ENCODE measurements at regions not wholly inside any gene's neighbourhood (a gene's known extent, or its start where the extent isn't known, plus 50 kb on each side); places are given as distances from the start of the nearest gene placed in this dataset.

- no peaks in the 10 kb centered on the region for H3K36me3 ChIP-seq
- intact Hi-C loops (cut with DNase I): no loop called here
- H3K27me3 ChIP-seq: no peaks in the 10 kb centered on the region
- H3K9me3 ChIP-seq: no peaks in the 10 kb centered on the region
- 84 to 98% (median 94%) methylated on average over 1 of the region's 1 CpG for WGBS, 3 donors
- no peak overlapping the region for H3K27ac ChIP-seq
- DNase-seq: no peak
- TF ChIP-seq CTCF (IDR thresholded peaks at IDR 0.05) (no peak), POLR2A (IDR thresholded peaks at IDR 0.05) (no peak), EP300 (IDR thresholded peaks at IDR 0.05) (no peak)
- no peaks in the 10 kb centered on the region for H3K4me1 ChIP-seq (ENCODE audit: insufficient read depth)
- no peak overlapping the region for H3K4me3 ChIP-seq
These were observed 1367.8 kb upstream of the IGFBP7 start for GRCh38 chr4:58477950-58478349.

- no peaks in the 10 kb centered on the region for H3K9me3 ChIP-seq
- H3K27me3 ChIP-seq: no peaks in the 10 kb centered on the region
- no peaks in the 10 kb centered on the region for H3K4me1 ChIP-seq (ENCODE audit: insufficient read depth)
- DNase-seq: no peak
- TF ChIP-seq EP300 (IDR thresholded peaks at IDR 0.05) (no peak), CTCF (IDR thresholded peaks at IDR 0.05) (no peak), POLR2A (IDR thresholded peaks at IDR 0.05) (no peak)
- intact Hi-C loops (cut with DNase I): no loop called here
- H3K4me3 ChIP-seq: no peak overlapping the region
- no peaks in the 10 kb centered on the region for H3K36me3 ChIP-seq
- 91 to 92% (median 91%) methylated on average over 3 of the region's 3 CpGs for WGBS, 3 donors
- H3K27ac ChIP-seq: no peak overlapping the region
These were observed 1367.3 kb upstream of the IGFBP7 start for GRCh38 chr4:58477513-58477912.

- intact Hi-C loops (cut with DNase I): no loop called here
- Histone ChIP-seq H3K27me3 (no peaks in the 10 kb centered on the region), H3K9me3 (no peaks in the 10 kb centered on the region), H3K36me3 (no peaks in the 10 kb centered on the region), H3K27ac (no peak overlapping the region), H3K4me1 (ENCODE audit: insufficient read depth) (no peaks in the 10 kb centered on the region), H3K4me3 (no peak overlapping the region)
- WGBS, 3 donors: 74 to 93% (median 93%) methylated on average over 2 of the region's 2 CpGs
- no peak for DNase-seq
- TF ChIP-seq CTCF (IDR thresholded peaks at IDR 0.05) (no peak), POLR2A (IDR thresholded peaks at IDR 0.05) (no peak)
These were observed 1364.9 kb upstream of the IGFBP7 start for GRCh38 chr4:58475097-58475496.

- Histone ChIP-seq H3K4me3 (no peak overlapping the region), H3K27ac (no peak overlapping the region), H3K9me3 (no peaks in the 10 kb centered on the region), H3K36me3 (no peaks in the 10 kb centered on the region), H3K4me1 (ENCODE audit: insufficient read depth) (no peaks in the 10 kb centered on the region), H3K27me3 (no peaks in the 10 kb centered on the region)
- TF ChIP-seq EP300 (IDR thresholded peaks at IDR 0.05) (no peak), POLR2A (IDR thresholded peaks at IDR 0.05) (no peak), CTCF (IDR thresholded peaks at IDR 0.05) (no peak)
- DNase-seq: no peak
- WGBS, 3 donors: 82 to 95% (median 92%) methylated on average over 8 to 13 of the region's 13 CpGs
- intact Hi-C loops (cut with DNase I): no loop called here
These were observed 1354.8 kb upstream of the IGFBP7 start for GRCh38 chr4:58465031-58465430.
